Skeletal muscle tissue (tissue), 3 donors: ENCODE measurements at regions not wholly inside any gene's neighbourhood (a gene's known extent, or its start where the extent isn't known, plus 50 kb on each side); places are given as distances from the start of the nearest gene placed in this dataset.

Experiments
- H3K27ac ChIP-seq: one replicate; pipeline ENCODE4 v1.7.0; 2013; ENCODE audit warnings: mild to moderate bottlenecking, low read depth, low read length, inconsistent platforms
- H3K27me3 ChIP-seq, 3 donors: one replicate each; pipeline ENCODE4 v1.7.0; 2013; ENCODE audit warnings: low read length in 3 of 3; ENCODE audit not compliant: control insufficient read depth in 3 of 3, insufficient read depth in 3 of 3
- H3K36me3 ChIP-seq, 3 donors: one replicate each; pipeline ENCODE4 v1.7.0; 2013; ENCODE audit warnings: low read length in 3 of 3; ENCODE audit not compliant: control insufficient read depth in 3 of 3, insufficient read depth in 3 of 3
- H3K4me1 ChIP-seq, 3 donors: one replicate each; pipeline ENCODE4 v1.7.0; 2013; ENCODE audit warnings: low read length in 3 of 3, mild to moderate bottlenecking in 3 of 3; ENCODE audit not compliant: control insufficient read depth in 3 of 3, insufficient read depth in 3 of 3
- H3K4me3 ChIP-seq, 3 donors: one replicate each; pipeline ENCODE4 v1.7.0; 2013; ENCODE audit warnings: low read length in 3 of 3
- H3K9ac ChIP-seq, 3 donors: one replicate each; pipeline ENCODE4 v1.7.0; 2013; ENCODE audit warnings: low read length in 3 of 3, mild to moderate bottlenecking in 3 of 3, moderate library complexity in 2 of 3, low read depth in 1 of 3
- H3K9me3 ChIP-seq, 3 donors: one replicate each; pipeline ENCODE4 v1.7.0; 2013; ENCODE audit warnings: low read length in 3 of 3; ENCODE audit not compliant: control insufficient read depth in 3 of 3
- donor health status: Osteomylitis.

GRCh38 chr6:9942131-9942530 lies 472.7 kb downstream of the TFAP2A start:
- H3K27ac ChIP-seq: no peak overlapping the region

GRCh38 chr6:9938801-9939200 lies 476.1 kb downstream of the TFAP2A start:
- H3K9me3 ChIP-seq: peaks cover 0 to 2% (median 0%) of the 10 kb centered on the region in 3 donors
- no peaks in the 10 kb centered on the region for H3K27me3 ChIP-seq
- no peaks in the 10 kb centered on the region for H3K4me1 ChIP-seq
- H3K27ac ChIP-seq: no peak overlapping the region
- no peak overlapping the region for H3K9ac ChIP-seq
- H3K36me3 ChIP-seq: no peaks in the 10 kb centered on the region
- no peak overlapping the region for H3K4me3 ChIP-seq

More at GRCh38 chr6:9942131-9942530, 472.7 kb downstream of the TFAP2A start:
- H3K27me3 ChIP-seq: no peaks in the 10 kb centered on the region
- H3K36me3 ChIP-seq: no peaks in the 10 kb centered on the region
- no peak overlapping the region for H3K9ac ChIP-seq
- H3K4me3 ChIP-seq: no peak overlapping the region
- H3K9me3 ChIP-seq: peaks cover 0 to 2% (median 0%) of the 10 kb centered on the region in 3 donors
- no peaks in the 10 kb centered on the region for H3K4me1 ChIP-seq

DNA sequence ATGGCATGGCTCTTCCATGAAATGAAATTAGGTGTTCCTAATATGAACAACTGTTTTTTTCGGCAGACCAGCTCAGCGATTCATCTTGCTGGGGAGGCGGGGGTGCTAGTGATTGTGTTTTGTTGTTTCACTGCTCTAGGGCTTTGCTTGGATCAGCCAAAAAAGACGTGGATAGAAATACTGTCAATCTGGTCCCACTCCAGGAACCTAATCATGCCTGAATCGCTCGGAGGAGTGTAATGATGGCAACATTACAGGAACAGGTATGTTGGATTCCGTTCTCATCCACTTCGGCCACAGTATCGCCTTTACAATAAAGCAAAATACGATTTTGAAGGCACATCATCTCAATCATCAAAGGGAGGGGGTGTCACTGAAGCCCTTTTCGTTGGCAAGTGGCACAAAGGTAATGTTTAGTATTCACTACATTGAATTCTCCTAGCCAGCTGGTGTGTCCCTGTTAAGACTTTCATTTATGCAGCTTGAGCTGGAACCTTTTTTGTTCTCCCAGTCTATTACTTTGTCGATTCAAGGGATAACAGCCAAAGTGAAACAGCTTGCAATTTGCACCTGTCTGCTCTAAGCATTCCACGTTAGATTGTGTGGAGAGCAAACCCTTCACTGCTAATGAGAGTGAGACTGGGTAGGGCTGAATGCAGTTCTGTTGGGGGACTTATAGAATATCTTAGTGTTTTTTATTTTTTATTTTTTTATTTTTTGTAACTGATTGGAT lies 477.7 kb downstream of the TFAP2A start:
- no peaks in the 10 kb centered on the region for H3K4me1 ChIP-seq
- no peak overlapping the region for H3K4me3 ChIP-seq
- H3K9ac ChIP-seq: no peak overlapping the region
- no peak overlapping the region for H3K27ac ChIP-seq
- no peaks in the 10 kb centered on the region for H3K27me3 ChIP-seq
- H3K9me3 ChIP-seq: peaks cover 0 to 2% (median 0%) of the 10 kb centered on the region in 3 donors
- H3K36me3 ChIP-seq: no peaks in the 10 kb centered on the region

- Histone ChIP-seq H3K27me3 (no peaks in the 10 kb centered on the region), H3K9ac (no peak overlapping the region), H3K36me3 (no peaks in the 10 kb centered on the region), H3K9me3 (peaks cover 0 to under 1% (median 0%) of the 10 kb centered on the region in 3 donors), H3K27ac (no peak overlapping the region), H3K4me1 (no peaks in the 10 kb centered on the region), H3K4me3 (no peak overlapping the region)
Observed at GRCh38 chr6:9936551-9936950, 478.3 kb downstream of the TFAP2A start.

GRCh38 chr6:9933677-9934076 lies 481.2 kb downstream of the TFAP2A start:
- Histone ChIP-seq H3K27ac (no peak overlapping the region), H3K4me3 (no peak overlapping the region), H3K9ac (no peak overlapping the region), H3K27me3 (no peaks in the 10 kb centered on the region), H3K9me3 (peaks cover 0 to 2% (median 0%) of the 10 kb centered on the region in 3 donors), H3K36me3 (no peaks in the 10 kb centered on the region), H3K4me1 (no peaks in the 10 kb centered on the region)

DNA sequence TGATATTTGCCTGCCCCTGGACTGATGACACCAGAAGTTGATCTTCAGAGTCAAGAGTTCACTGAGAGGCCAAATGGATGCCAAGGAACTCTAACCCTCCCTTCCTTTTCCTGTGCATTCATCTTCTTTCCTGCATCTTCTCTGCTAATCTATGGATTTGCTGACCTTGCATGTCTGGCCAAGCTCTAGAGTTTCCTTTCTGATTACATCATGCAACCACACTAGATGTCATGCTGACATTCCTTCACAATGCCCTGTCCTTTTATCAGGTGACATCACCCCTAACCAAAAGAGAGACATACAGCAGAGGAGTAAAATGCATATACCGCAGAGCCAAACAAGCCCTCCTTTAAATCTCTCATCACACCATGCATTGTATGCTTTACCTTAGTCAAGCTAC lies 487.6 kb downstream of the TFAP2A start:
- no peak overlapping the region for H3K4me3 ChIP-seq
- no peaks in the 10 kb centered on the region for H3K4me1 ChIP-seq
- H3K9ac ChIP-seq: no peak overlapping the region
- no peaks in the 10 kb centered on the region for H3K27me3 ChIP-seq
- H3K9me3 ChIP-seq: peaks cover 0 to 2% (median 2%) of the 10 kb centered on the region in 3 donors
- H3K27ac ChIP-seq: no peak overlapping the region
- H3K36me3 ChIP-seq: no peaks in the 10 kb centered on the region

GRCh38 chr6:9924971-9925370 lies 489.9 kb downstream of the TFAP2A start:
- Histone ChIP-seq H3K27ac (no peak overlapping the region), H3K9me3 (peaks cover 0 to 2% (median 0%) of the 10 kb centered on the region in 3 donors), H3K36me3 (no peaks in the 10 kb centered on the region), H3K4me3 (no peak overlapping the region), H3K27me3 (no peaks in the 10 kb centered on the region), H3K9ac (no peak overlapping the region), H3K4me1 (no peaks in the 10 kb centered on the region)

DNA sequence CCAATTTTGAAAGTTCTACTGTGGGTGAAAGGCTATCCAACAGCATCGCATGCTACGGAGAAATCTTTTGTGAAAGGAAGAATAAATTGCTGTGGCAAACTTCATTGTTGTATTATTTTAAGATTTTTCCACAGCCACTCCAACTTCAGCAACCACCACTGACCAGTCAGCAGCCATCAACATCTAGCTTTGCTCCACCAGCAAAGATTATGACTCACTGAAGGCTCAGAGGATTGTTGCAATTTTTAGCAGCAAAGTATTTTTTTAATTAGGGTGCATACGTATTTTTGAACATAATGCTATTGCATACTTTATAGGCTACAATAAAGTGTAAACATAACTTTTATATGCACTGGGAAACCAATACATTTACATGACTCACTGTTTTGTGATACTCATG lies 493.5 kb downstream of the TFAP2A start:
- Histone ChIP-seq H3K27ac (no peak overlapping the region), H3K36me3 (no peaks in the 10 kb centered on the region), H3K9me3 (peaks cover 0 to 2% (median 0%) of the 10 kb centered on the region in 3 donors), H3K4me1 (no peaks in the 10 kb centered on the region), H3K9ac (no peak overlapping the region), H3K27me3 (no peaks in the 10 kb centered on the region), H3K4me3 (no peak overlapping the region)

- Histone ChIP-seq H3K36me3 (no peaks in the 10 kb centered on the region), H3K9me3 (no peaks in the 10 kb centered on the region), H3K4me3 (no peak overlapping the region), H3K27ac (no peak overlapping the region), H3K27me3 (no peaks in the 10 kb centered on the region), H3K4me1 (no peaks in the 10 kb centered on the region), H3K9ac (no peak overlapping the region)
Observed at GRCh38 chr6:9914951-9915350, 499.9 kb downstream of the TFAP2A start.

GRCh38 chr6:9901376-9901775 lies 513.5 kb downstream of the TFAP2A start:
- Histone ChIP-seq H3K9me3 (no peaks in the 10 kb centered on the region), H3K36me3 (no peaks in the 10 kb centered on the region), H3K27ac (no peak overlapping the region), H3K9ac (no peak overlapping the region), H3K27me3 (no peaks in the 10 kb centered on the region), H3K4me1 (no peaks in the 10 kb centered on the region), H3K4me3 (no peak overlapping the region)
